ENCODE measurements at regions not wholly inside any gene's neighbourhood (a gene's known extent, or its start where the extent isn't known, plus 50 kb on each side); places are given as distances from the start of the nearest gene placed in this dataset.
"Not testable (repeated sequence)": the region's sequence is repeated elsewhere in the genome, so short reads cannot be mapped to it uniquely, and the experiment has no call there.

GRCh38 chr14:71242237-71242748 is 335.0 kb downstream of the PCNX1 start:
- DNase-seq, result no peak

GRCh38 chr14:71243697-71244096 is 336.4 kb downstream of the PCNX1 start:
- DNase-seq, result no peak

GRCh38 chr14:71244341-71244740 is 337.1 kb downstream of the PCNX1 start:
- DNase-seq, result no peak

- DNase-seq, result no peak
Observed at GRCh38 chr14:71245659-71246361, 338.6 kb downstream of the PCNX1 start.

- no peak for DNase-seq
Observed at GRCh38 chr14:71246539-71246938, 339.3 kb downstream of the PCNX1 start.

- no peak for DNase-seq
Observed at GRCh38 chr14:71247106-71247505, 339.8 kb downstream of the PCNX1 start.

GRCh38 chr14:71248194-71248593 is 340.9 kb downstream of the PCNX1 start:
- DNase-seq, result no peak

GRCh38 chr14:71250347-71250746 is 343.1 kb downstream of the PCNX1 start:
- no peak for DNase-seq

- DNase-seq, result no peak
Observed at GRCh38 chr14:71250791-71251190, 343.5 kb downstream of the PCNX1 start.

GRCh38 chr14:71254091-71254719 is 346.9 kb downstream of the PCNX1 start:
- DNase-seq, result not testable (repeated sequence)

GRCh38 chr14:71261206-71261605 is 353.9 kb downstream of the PCNX1 start:
- DNase-seq, result no peak

- no peak for DNase-seq
Observed at GRCh38 chr14:71262441-71262840, 355.2 kb downstream of the PCNX1 start.

- no peak for DNase-seq
Observed at GRCh38 chr14:71264260-71264659, 357.0 kb downstream of the PCNX1 start.

GRCh38 chr14:71267007-71267513 is 359.8 kb downstream of the PCNX1 start:
- DNase-seq, result no peak

GRCh38 chr14:71267691-71268090 is 360.4 kb downstream of the PCNX1 start:
- DNase-seq, result no peak

GRCh38 chr14:71270111-71270510 is 362.9 kb downstream of the PCNX1 start:
- no peak for DNase-seq

- no peak for DNase-seq
Observed at GRCh38 chr14:71271166-71271945, 364.1 kb downstream of the PCNX1 start.

- DNase-seq, result no peak
Observed at GRCh38 chr14:71273366-71273765, 366.1 kb downstream of the PCNX1 start.

- DNase-seq, result no peak
Observed at GRCh38 chr14:71284048-71284447, 376.8 kb downstream of the PCNX1 start.

GRCh38 chr14:71286126-71286525 is 378.9 kb downstream of the PCNX1 start:
- DNase-seq, result no peak

GRCh38 chr14:71287567-71287966 is 380.3 kb downstream of the PCNX1 start:
- DNase-seq, result no peak

- DNase-seq, result no peak
Observed at GRCh38 chr14:71289536-71289935, 382.3 kb downstream of the PCNX1 start.

GRCh38 chr14:71290301-71290700 is 383.0 kb downstream of the PCNX1 start:
- no peak for DNase-seq

Data from DMS79 treated with DMSO at 0.1 percent for 48 hours (cell line).